ENCODE measurements at regions not wholly inside any gene's neighbourhood (a gene's known extent, or its start where the extent isn't known, plus 50 kb on each side); places are given as distances from the start of the nearest gene placed in this dataset.

DNA sequence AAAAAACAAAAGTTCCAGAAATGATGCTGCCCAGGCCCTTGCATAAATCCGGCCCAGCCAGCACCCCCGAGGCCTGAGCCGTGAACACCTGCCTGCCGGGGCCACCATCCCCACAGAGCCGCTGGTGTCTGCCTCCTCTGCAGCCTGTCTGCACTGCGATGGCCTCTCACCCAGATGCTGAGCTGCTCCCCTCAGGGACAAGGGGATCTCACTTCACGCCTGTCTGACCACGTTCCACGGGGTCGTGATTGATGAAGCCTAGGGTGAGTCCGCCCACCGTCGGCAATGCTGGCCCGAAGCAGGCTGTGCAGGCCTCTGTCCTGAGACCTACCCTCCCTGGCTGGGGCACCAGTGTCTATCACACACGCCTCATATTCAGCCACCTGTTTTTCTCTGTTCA is 444.2 kb downstream of the EIPR1 start:
- TF ChIP-seq, protein P1, sequence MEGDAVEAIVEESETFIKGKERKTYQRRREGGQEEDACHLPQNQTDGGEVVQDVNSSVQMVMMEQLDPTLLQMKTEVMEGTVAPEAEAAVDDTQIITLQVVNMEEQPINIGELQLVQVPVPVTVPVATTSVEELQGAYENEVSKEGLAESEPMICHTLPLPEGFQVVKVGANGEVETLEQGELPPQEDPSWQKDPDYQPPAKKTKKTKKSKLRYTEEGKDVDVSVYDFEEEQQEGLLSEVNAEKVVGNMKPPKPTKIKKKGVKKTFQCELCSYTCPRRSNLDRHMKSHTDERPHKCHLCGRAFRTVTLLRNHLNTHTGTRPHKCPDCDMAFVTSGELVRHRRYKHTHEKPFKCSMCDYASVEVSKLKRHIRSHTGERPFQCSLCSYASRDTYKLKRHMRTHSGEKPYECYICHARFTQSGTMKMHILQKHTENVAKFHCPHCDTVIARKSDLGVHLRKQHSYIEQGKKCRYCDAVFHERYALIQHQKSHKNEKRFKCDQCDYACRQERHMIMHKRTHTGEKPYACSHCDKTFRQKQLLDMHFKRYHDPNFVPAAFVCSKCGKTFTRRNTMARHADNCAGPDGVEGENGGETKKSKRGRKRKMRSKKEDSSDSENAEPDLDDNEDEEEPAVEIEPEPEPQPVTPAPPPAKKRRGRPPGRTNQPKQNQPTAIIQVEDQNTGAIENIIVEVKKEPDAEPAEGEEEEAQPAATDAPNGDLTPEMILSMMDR (IDR thresholded peaks at IDR 0.05; ENCODE audit: poor library complexity): no peak
- no peak for TF ChIP-seq EZH2 (IDR thresholded peaks at IDR 0.05; ENCODE audit: borderline replicate concordance)
